HG03565 (cell line): ENCODE measurements at regions not wholly inside any gene's neighbourhood (a gene's known extent, or its start where the extent isn't known, plus 50 kb on each side); places are given as distances from the start of the nearest gene placed in this dataset.

Source experiments
- ATAC-seq: cut with Tn5 transposase; IDR thresholded peaks from one replicate; pipeline ENCODE4 v1.9.1; 2021; ENCODE audit warnings: mild to moderate bottlenecking, moderate library complexity; ENCODE audit not compliant: unreplicated experiment

DNA sequence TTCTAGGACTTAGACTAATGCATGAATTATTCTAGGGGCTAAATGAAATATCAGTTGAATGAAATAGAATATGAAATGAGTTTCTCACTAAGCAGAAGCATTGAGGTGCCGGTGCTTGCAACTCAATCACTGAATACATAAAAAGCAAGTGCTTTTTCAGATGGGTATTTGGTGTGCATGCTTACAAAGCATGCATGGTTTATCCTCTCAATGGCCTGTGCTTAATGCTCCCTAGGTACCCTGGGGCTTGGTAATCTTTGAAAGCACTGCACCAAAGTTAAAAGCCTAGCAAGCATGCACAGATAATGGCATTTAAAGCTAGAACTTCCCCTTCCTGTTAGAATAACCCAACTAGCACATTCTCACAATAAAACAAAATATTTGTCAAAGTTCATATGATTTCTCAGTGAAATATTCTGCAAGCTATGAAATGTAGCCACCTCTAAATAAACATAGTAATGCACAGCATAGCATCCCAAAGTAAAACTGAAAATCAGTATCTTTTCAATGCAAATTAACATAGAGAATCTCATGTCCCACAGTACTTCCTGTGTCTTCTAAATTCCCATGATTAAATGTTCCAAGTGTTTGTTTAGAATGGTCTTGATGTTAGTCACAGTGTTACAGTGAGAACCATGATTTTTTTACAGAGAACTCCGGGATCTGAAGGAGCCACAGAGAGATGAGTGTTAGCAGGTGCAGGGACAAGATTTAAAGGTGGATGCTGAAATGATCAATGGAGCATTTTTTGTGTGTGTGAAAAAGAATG, 143.4 kb upstream of the CDH6 start:
- no peak for ATAC-seq

DNA sequence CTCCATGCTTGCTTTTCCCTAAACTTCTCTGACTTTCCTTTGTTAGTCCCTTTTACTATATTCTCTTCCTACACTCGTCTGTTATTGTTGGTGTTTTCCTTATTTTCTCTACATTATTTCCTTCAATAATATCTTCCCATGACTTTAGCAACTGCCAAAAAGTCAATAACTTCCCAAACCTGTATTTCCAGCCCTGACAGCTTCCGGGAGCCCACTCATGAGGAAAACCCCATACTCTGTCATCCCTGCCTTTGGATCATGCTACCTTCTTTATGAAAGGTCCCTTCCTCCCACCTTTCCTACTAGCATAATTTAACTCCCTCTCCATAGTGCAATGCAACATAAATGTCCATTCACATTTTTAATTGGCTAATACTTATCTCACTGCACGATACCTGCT, 144.0 kb upstream of the CDH6 start:
- ATAC-seq, result no peak

DNA sequence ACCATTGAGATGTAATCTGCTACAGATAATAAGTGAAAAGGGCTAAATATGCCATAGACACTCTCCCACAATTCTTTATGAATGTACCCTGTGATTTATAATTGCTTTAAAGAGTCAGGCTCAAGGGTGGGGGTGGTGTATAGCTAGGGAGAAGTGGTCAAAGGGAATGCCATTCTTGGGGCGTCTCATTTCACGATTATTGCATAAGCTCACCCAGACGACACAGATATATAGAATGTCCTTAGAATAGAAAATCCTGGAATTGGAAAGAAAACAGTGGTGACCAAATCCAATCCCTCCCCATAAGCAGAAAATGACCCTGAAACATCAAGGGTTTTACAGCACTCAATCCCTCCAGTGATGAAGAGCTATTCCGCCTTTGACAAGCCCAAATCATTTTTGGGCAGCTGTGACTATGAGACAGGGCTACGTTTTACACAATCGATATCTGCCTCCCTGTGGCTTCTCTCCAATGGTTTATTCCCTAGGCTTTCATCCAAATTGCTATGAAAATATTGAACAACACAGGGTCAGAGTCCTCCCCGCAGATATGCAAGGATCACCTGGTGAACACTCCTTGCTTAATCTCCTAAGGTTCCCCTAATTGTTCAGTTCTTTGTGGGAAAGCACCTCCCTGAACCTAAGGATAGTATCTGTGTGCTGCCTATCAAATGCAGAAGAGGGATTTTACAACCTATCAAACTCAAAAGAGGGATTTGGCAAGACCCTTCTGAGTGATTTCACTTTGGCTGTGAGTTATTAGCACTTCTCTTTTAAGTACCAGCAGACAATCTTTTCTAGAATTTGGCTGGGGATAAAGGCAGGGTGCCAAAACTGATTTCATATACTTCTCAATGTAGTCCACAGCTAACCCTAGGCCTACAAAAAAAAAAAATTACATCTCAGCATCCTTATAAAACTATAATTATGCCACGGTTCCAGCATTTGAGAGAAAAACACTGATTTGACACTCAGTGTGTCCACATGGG, 144.9 kb upstream of the CDH6 start:
- no peak for ATAC-seq

DNA sequence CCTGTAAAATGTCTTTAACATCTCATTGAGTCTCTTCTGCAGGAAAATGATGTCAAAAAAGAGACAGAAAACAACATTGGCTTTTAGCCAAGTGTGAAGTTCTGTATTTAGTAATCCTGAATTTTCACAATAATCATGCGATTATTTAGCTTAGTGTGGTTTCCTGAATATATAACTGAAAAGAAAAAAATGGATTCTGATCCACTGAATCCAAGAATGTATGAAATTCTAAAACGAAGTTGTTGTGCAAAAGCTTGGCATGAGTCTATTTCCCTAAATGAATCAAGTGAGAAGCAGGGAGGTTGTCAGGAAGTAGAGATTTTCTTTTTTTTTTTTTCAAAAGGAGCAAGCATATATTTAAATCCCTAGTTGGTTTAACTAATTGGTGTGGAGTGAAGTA, 145.9 kb upstream of the CDH6 start:
- ATAC-seq, result no peak

DNA sequence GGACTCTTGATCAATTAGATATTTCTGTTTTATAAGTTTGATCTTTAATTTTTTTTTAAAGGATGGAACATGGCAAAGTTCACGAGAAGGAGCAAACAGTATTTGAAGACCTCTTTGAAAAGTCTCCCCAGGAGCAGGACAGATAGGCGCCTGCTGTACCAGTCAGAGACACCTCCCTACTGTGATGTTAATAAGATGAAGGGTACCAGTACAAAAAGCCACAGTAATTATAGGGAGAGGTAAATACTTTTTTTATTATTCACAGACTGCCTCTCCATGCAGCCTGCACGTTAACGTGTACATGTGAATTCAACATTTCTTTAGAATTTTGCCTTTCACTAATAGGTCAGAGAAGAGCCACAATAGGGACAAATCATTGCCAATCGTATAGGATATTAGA, 146.5 kb upstream of the CDH6 start:
- no peak for ATAC-seq

DNA sequence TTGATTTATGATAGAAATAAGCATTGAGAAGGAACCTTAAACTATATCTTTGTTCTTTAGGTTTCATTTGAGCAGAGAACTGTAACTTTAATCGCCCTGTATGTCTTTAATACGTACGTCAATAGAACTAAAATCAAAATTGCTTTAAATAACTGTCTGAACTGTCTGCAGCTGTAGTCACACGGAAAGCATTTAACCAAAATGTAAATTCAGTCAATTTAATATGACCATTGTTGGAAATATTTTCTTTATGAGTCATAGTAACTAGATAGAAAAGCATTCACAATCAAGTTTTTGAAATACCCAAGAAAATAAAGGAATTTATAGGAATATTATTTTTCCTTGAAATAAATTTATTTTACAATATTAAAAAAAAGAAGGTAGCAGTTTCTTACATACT, 157.1 kb upstream of the CDH6 start:
- no peak for ATAC-seq

DNA sequence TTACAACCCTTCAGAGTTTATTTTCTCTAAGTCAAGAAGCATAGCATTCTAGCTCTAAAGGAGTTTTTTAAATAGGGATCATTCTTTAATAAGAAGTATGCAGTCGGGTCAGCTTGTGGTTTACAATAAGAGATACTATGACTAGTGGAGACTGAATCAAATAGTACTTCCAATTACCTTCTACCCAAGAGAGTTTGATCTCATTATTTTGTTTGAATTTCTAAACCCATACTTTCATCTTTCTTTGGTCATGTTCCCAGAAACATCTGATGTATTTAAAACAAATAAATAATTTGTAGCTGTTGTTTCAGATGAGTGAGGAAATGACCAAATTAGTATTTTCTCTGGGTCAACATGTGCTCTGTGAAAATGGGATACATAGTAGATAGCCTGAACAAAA, 160.2 kb upstream of the CDH6 start:
- no peak for ATAC-seq

DNA sequence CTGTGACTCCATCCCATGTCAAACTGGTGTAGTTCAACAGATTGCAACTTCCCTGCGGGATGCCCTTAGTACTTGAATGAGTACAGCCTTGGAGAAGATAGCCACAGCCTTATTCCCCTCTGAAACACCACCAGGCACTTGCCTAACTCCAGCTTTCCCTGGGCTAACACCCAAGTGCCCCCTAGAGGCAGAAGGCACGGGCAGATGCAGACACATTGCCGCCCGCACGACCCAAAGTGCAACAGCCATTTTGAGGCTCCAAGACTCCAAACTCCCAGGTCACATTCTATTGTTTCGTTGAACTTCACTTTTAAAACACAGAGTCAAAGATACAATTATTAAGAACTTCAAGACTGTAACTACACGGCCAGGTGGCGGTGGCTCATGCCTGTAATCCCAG, 163.6 kb upstream of the CDH6 start:
- ATAC-seq, result no peak

DNA sequence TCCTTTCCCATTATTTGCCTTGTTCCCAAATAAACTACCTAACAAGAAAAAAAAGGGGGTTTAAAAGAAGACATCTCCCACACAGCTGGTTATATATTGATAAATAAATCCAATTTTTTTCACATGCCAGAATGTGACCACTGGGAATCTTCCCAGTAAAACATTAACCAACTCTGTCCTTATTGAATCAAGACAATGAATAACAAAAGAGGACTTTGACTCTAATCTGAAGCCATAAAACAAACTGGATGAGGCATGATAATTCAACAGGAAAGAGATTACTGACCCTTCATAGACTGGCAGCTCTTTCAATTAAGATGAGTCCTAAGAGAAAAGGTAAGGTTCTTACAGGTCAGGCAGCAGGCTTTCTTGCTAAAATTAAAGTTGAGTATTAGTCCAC, 165.8 kb upstream of the CDH6 start:
- ATAC-seq, result no peak

DNA sequence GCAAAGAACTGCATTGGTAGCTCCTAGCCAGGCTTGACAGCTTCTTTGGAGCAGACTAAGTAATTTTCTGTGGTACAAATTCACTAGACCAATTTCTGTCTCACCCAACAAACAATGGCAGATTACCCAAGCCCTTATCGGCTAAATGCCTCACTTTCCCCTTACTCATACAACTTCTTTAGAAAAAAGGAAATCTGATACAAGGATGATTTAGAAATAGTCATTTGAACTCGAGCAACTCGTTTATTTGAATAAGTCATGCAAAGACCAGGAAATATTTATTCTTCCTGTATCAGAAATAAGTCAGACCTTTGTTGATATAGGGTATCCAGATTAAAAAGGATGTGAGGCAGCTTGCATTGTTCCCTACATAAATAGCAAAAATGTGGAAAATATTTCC, 170.4 kb upstream of the CDH6 start:
- no peak for ATAC-seq

DNA sequence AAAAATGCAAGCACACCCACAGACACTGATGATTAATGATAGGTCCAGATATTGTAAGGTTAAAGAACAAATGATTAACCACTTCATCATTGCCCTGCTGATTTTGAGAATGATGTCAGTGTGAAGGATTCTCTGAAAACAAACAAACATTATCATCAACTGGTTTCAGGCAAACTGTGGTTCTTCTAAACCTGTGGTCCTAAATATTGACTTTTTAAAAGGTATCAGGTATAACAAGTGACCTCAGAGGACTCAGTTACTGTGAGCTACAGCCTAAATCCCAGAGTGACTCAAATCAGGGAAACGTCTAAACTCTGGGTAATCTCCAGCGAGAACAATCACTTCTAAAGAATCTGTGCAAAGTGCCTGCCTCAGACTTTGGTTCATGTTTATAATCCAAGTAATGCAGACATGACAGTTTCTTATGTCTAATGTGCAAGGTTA, 172.3 kb upstream of the CDH6 start:
- no peak for ATAC-seq

DNA sequence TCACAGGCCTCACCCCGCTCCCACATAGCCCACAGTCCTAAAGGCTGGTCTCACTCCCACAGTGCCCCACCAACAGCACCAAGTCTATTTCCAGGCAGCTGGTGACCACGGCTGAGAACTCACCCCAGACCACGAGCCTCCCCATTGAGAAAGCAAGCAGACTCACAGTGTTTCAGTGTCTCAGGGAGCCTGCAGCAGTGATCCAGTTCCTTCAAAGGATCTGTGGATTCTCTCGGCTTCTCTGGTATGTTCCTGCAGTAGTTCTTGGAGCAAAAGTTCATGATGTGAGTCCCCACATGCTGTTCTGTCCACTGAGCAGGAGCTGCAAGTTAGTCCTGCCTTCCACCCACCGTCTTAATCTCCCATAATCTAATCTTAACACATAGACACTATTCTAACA, 185.3 kb upstream of the CDH6 start:
- ATAC-seq, result no peak

DNA sequence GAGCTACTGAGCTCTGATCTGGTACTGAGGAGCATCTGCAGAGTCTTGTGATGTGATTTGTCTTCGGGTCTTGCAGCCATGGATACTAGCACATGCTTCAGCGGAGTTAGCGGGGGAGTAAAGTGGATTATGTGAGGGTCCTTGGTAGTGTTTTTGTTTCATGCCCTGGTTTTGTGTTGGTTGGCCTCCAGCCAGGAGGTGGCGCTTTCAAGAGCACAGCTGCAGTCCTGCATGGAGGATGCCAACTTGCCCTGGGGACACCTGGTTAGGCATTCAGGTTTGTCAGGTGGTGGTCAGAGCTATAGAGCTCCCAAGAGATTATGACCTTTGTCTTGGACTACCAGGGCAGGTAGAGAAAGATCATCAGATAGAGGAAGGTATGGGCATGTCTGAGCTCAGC, 185.8 kb upstream of the CDH6 start:
- no peak for ATAC-seq

DNA sequence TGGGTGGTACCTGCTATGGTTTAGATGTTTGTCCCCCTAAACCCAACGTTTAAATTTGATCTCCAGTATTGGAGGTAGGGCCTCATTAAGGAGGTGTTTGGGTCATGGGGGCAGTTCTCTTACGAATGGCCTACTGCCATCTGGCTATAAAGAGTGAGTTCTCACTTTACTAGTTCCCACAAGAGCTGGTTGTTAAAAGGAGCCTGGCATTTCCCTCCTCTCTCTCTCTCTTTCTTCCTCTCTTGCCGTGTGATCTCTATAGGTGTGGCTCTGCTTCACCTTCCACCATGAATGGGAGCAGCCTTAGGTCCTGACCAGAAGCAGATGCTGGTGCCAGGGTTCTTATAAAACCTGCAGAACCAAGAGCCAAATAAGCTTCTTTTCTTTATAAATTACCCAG, 193.2 kb upstream of the CDH6 start:
- ATAC-seq, result no peak

DNA sequence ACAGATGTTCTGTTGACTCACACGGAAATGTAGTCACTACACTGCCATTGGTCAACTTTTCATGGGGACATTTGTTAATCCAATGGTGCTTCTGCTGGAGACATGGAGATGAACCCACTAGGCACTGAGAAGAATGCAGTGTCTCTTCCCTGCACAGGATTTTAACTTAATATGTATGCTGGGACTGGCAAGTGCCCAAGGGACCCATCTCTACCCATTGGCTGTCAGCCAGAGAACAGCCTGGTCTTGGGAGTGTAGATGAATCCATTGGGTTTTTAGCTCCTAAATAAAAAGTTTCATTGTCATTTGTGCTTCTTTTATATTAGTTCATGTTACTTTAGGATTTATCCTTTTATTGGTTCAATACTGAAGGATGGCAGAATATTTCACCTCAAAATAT, 195.8 kb upstream of the CDH6 start:
- ATAC-seq, result no peak

DNA sequence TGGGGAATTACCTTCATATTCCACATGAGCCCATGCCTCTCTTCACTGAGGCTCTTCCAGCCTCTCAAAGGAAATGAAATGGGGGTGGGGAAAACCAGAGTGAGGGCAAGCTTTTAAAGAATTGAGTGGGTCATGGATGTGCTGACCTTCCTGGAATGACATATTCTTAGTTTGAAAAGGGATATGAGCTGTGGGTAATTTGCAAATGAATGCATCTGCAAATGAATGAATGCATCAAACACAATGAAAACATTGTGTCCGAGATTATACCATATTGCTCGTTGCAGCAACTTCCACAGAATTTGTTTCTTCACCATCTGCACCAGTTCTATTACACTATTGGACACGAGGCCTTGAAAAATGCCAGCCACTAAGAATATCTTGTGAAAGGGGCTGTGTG, 198.6 kb upstream of the CDH6 start:
- no peak for ATAC-seq

DNA sequence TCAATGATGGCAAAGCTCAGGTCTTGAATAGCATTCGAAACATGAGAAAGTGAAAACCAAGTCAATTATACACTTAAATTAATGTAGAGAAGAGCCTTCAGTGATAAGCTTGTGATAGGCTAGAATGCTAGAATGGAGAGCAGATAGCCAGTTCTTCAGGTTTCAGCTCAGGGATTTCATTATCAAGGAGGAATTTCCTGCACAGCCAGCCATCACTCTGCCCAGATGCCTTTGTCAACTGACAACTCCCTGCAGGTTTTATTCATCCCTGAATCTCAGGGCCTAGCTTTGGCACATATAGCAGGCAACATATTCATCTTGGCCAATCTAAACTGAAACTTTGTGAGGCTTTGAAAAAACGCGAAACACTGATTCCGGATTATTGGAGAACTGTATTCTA, 199.3 kb upstream of the CDH6 start:
- no peak for ATAC-seq

DNA sequence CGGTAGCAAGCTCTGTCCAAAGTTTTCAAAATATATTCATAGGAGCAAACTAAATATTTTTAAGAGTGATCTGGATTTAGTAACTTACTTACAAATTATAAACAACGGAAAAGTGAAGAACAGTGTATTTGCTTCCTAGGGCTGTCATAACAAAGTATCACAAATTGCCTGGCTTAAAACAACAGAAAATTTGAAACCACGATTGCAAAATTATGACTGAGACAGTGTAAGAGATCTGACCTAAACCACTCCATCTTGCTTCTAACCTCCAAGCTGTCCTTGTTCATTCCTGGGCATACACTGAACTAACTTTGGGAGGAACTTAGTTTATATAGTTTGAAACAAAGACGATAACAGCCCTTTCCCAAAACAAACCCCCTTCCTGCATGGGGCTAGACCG, 202.0 kb upstream of the CDH6 start:
- ATAC-seq, result no peak

DNA sequence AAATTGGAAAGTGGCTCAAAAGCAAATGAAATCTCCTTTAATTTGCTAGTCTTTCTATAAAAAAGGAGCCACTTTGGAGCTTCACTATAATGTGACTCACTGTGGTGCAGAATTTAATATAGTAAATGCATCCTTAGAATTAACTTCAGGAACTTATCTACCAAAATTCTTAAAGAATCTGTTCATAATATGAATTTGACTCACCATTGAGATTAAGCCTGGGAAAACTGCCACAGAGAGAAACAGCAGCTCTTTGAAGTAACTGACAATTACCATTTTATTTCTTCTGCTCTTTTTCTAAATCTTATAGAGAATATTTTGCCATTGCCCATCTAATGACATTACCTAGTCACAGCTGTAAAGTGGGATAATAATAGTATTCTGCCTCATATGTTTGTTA, 211.9 kb upstream of the CDH6 start:
- no peak for ATAC-seq

DNA sequence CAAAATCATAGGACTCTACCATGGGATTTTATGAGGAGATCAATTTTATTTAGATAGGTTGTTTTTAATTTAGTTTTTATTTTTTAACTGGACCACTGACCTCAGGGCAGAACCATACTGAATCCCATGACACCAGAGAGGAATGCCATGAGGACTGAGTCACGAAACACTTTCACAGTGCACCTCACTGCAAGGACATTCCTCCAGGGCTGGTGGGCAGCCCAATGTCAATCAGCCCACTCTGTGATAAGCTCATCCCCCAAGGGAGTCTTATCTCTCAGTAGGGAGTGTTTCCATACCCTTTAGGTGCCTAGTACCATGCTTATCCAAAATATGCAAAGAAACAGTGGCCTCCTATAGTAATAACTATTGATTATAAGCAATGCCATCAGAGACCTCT, 224.5 kb upstream of the CDH6 start:
- no peak for ATAC-seq

DNA sequence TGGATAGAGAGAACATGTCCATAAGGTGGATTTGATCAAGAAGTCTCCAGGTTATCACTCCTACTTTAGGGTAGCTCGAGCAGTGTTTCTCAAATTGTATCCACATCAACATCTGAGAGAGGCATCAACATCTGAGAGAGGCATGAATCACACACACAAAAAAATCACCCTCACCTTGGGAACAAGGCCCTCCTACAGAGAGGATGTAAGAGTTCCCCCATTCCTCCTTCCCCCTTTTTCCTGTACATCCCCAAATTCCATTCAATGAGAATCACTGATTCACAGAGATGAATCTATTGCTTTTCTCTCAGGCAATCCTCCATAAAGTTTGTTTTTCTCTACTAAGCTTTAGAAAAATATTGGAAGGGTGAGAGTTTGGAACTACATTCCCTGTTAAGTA, 233.4 kb upstream of the CDH6 start:
- no peak for ATAC-seq

DNA sequence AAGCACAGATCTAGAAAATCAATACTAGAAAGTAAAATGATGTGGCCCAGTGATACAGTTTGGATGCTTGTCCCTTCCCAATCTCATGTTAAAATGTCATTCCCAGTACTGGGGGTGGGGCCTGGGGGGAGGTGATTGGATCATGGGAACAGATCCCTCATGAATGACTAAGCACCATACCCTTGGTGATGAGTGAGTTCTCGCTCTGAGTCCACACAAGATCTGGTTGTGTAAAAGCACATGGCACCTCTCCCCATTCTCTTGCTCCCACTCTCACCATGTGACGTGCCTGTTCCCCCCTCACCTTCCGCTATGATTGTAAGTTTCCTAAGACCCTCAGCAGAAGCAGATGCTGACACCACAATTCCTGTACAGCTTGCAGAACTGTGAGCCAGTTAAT, 234.2 kb upstream of the CDH6 start:
- ATAC-seq, result no peak
